Neuronal stem cell (in vitro differentiated cells): ENCODE measurements at regions not wholly inside any gene's neighbourhood (a gene's known extent, or its start where the extent isn't known, plus 50 kb on each side); places are given as distances from the start of the nearest gene placed in this dataset.

Experiments used
- DNase-seq: peaks from one replicate; pipeline ENCODE4 v3.0.0-alpha.2; 2013; ENCODE audit warnings: low spot score
- H2AFZ ChIP-seq: one replicate; pipeline ENCODE4 v1.6.1; 2013; ENCODE audit warnings: mild to moderate bottlenecking, low read length, inconsistent platforms
- H2AK5ac ChIP-seq: 2 replicates; pipeline ENCODE4 v1.6.1; 2013; ENCODE audit warnings: low read depth, mild to moderate bottlenecking, inconsistent platforms, low read length, moderate library complexity, mixed read lengths
- H2BK120ac ChIP-seq: 2 replicates; pipeline ENCODE4 v1.6.1; 2013; ENCODE audit warnings: low read depth, mild to moderate bottlenecking, inconsistent platforms, low read length, moderate library complexity, mixed read lengths
- H2BK12ac ChIP-seq: one replicate; pipeline ENCODE4 v1.6.1; 2013; ENCODE audit warnings: low read length, inconsistent platforms
- H2BK15ac ChIP-seq: 2 replicates; pipeline ENCODE4 v1.6.1; 2013; ENCODE audit warnings: mild to moderate bottlenecking, low read length, inconsistent platforms, mixed read lengths
- H2BK5ac ChIP-seq: one replicate; pipeline ENCODE4 v1.6.1; 2013; ENCODE audit warnings: inconsistent platforms, mild to moderate bottlenecking, low read length, moderate library complexity
- H3K14ac ChIP-seq: one replicate; pipeline ENCODE4 v1.6.1; 2013; ENCODE audit warnings: low read length, inconsistent platforms
- H3K18ac ChIP-seq: 2 replicates; pipeline ENCODE4 v1.6.1; 2013; ENCODE audit warnings: low read length, inconsistent platforms
- H3K23ac ChIP-seq: 2 replicates; pipeline ENCODE4 v1.6.1; 2013; ENCODE audit warnings: low read depth, mild to moderate bottlenecking, mixed read lengths, low read length, inconsistent platforms; ENCODE audit not compliant: poor library complexity
- H3K27ac ChIP-seq: replicated peaks from 3 replicates; pipeline ENCODE4 v1.5.1; 2013; ENCODE audit warnings: low read length, inconsistent platforms
- H3K27me3 ChIP-seq, 3 experiments: 2 replicates each; pipeline ENCODE4 v1.6.1; 2013; ENCODE audit warnings: low read length in 3 of 3, mild to moderate bottlenecking in 2 of 3, inconsistent platforms in 1 of 3, low read depth in 1 of 3, mixed read lengths in 1 of 3, moderate library complexity in 1 of 3; ENCODE audit not compliant: control insufficient read depth in 3 of 3, insufficient read depth in 3 of 3
- H3K36me3 ChIP-seq, 2 donors: replicated peaks in 1 of 2; 2 replicates each; pipeline ENCODE4 v1.6.1; 2013; ENCODE audit warnings: low read length in 2 of 2; ENCODE audit not compliant: control insufficient read depth in 2 of 2, insufficient read depth in 2 of 2
- H3K4ac ChIP-seq: 2 replicates; pipeline ENCODE4 v1.6.1; 2013; ENCODE audit warnings: inconsistent platforms, mild to moderate bottlenecking, low read length, moderate library complexity
- H3K4me1 ChIP-seq, 2 donors: 1 replicate in 1 of 2; 2 replicates in 1 of 2; pipeline ENCODE4 v1.6.1; 2013; ENCODE audit warnings: low read length in 2 of 2, low read depth in 1 of 2; ENCODE audit not compliant: control insufficient read depth in 2 of 2, insufficient read depth in 1 of 2
- H3K4me2 ChIP-seq: one replicate; pipeline ENCODE4 v1.6.1; 2013; ENCODE audit warnings: mild to moderate bottlenecking, low read length, inconsistent platforms; ENCODE audit not compliant: insufficient read depth, poor library complexity, severe bottlenecking
- H3K4me3 ChIP-seq, 2 donors: 2 replicates each; pipeline ENCODE4 v1.5.1; 2013; ENCODE audit warnings: low read length in 2 of 2, mild to moderate bottlenecking in 2 of 2, inconsistent platforms in 1 of 2, moderate library complexity in 1 of 2
- H3K79me1 ChIP-seq: one replicate; pipeline ENCODE4 v1.6.1; 2013; ENCODE audit warnings: low read depth, mild to moderate bottlenecking, inconsistent platforms, low read length, moderate library complexity
- H3K9ac ChIP-seq: one replicate; pipeline ENCODE4 v1.6.1; 2013; ENCODE audit warnings: mild to moderate bottlenecking, low read depth, low read length, inconsistent platforms; ENCODE audit not compliant: poor library complexity
- H3K9me3 ChIP-seq, 2 donors: replicated peaks in 1 of 2; 2 replicates each; pipeline versions ENCODE3 to v1.6.1; 2013; ENCODE audit warnings: low read length in 2 of 2, mild to moderate bottlenecking in 2 of 2, inconsistent platforms in 1 of 2, low read depth in 1 of 2, mixed read lengths in 1 of 2, moderate library complexity in 1 of 2; ENCODE audit not compliant: control insufficient read depth in 2 of 2, insufficient read depth in 1 of 2
- H4K8ac ChIP-seq: one replicate; pipeline ENCODE4 v1.6.1; 2013; ENCODE audit warnings: low read depth, mild to moderate bottlenecking, inconsistent platforms, low read length, moderate library complexity
- H4K91ac ChIP-seq: one replicate; pipeline ENCODE4 v1.6.1; 2013; ENCODE audit warnings: low read length, low read depth, mild to moderate bottlenecking, inconsistent platforms; ENCODE audit not compliant: poor library complexity
- WGBS, 2 donors: extraction: QIAGEN DNeasy Blood & Tissue Kit; methylation state at CpG; one replicate each; pipeline ENCODE4 v1.1.7; 2013; ENCODE audit warnings: missing lambda C conversion rate in 2 of 2, mixed read lengths in 1 of 2; ENCODE audit not compliant: insufficient read length in 2 of 2, insufficient replicate concordance in 1 of 2; ENCODE audit errors: extremely low coverage in 2 of 2; 5-methylcytosine and 5-hydroxymethylcytosine counted together

- no peak overlapping the region for H3K9ac ChIP-seq
- no peak overlapping the region for H3K27ac ChIP-seq
- no peak overlapping the region for H2BK5ac ChIP-seq
- no peaks in the 10 kb centered on the region for H3K4me1 ChIP-seq
- no peak overlapping the region for H2BK120ac ChIP-seq
- WGBS, 2 donors, result no CpG with 5 or more reads among the region's 2 CpGs
- no peak overlapping the region for H3K14ac ChIP-seq
- H3K36me3 ChIP-seq, result no peaks in the 10 kb centered on the region
- no peak overlapping the region for H3K18ac ChIP-seq
- H2BK12ac ChIP-seq, result no peak overlapping the region
- H4K91ac ChIP-seq, result no peak overlapping the region
- H3K4ac ChIP-seq, result no peak overlapping the region
- no peak overlapping the region for H3K4me2 ChIP-seq
- H2AK5ac ChIP-seq, result no peak overlapping the region
- no peaks in the 10 kb centered on the region for H3K27me3 ChIP-seq
- no peak overlapping the region for H4K8ac ChIP-seq
- no peak for DNase-seq
- no peak overlapping the region for H3K4me3 ChIP-seq
- H2BK15ac ChIP-seq, result no peak overlapping the region
- no peak overlapping the region for H2AFZ ChIP-seq
- no peaks in the 10 kb centered on the region for H3K79me1 ChIP-seq
- H3K23ac ChIP-seq, result no peak overlapping the region
- no peaks in the 10 kb centered on the region for H3K9me3 ChIP-seq
Measured at GRCh38 chr3:20575146-20575545, 389.1 kb upstream of the SGO1 start.

- Histone ChIP-seq H4K8ac (no peak overlapping the region), H3K18ac (no peak overlapping the region), H3K9me3 (no peaks in the 10 kb centered on the region), H3K4me1 (no peaks in the 10 kb centered on the region), H3K27ac (no peak overlapping the region), H3K79me1 (no peaks in the 10 kb centered on the region), H3K23ac (no peak overlapping the region), H3K4ac (no peak overlapping the region), H2BK15ac (no peak overlapping the region), H3K14ac (no peak overlapping the region), H3K4me3 (no peak overlapping the region), H3K27me3 (no peaks in the 10 kb centered on the region), H3K9ac (no peak overlapping the region), H3K4me2 (no peak overlapping the region), H2AFZ (no peak overlapping the region), H3K36me3 (no peaks in the 10 kb centered on the region), H4K91ac (no peak overlapping the region), H2AK5ac (no peak overlapping the region), H2BK5ac (no peak overlapping the region), H2BK120ac (no peak overlapping the region), H2BK12ac (no peak overlapping the region)
- no CpG with 5 or more reads among the region's 4 CpGs for WGBS, 2 donors
- DNase-seq, result no peak
Measured at GRCh38 chr3:20574746-20575145, 388.7 kb upstream of the SGO1 start.

- no peaks in the 10 kb centered on the region for H3K36me3 ChIP-seq
- no CpG with 5 or more reads among the region's 3 CpGs for WGBS, 2 donors
- H3K9me3 ChIP-seq, result no peaks in the 10 kb centered on the region
- no peak overlapping the region for H2BK15ac ChIP-seq
- H3K23ac ChIP-seq, result no peak overlapping the region
- H3K27me3 ChIP-seq, result no peaks in the 10 kb centered on the region
- no peak overlapping the region for H2BK120ac ChIP-seq
- no peak overlapping the region for H3K18ac ChIP-seq
- no peak overlapping the region for H2BK5ac ChIP-seq
- H4K91ac ChIP-seq, result no peak overlapping the region
- H4K8ac ChIP-seq, result no peak overlapping the region
- H3K27ac ChIP-seq, result no peak overlapping the region
- H2AFZ ChIP-seq, result no peak overlapping the region
- no peak overlapping the region for H2AK5ac ChIP-seq
- H3K4me2 ChIP-seq, result no peak overlapping the region
- no peaks in the 10 kb centered on the region for H3K4me1 ChIP-seq
- DNase-seq, result no peak
- H2BK12ac ChIP-seq, result no peak overlapping the region
- no peak overlapping the region for H3K4me3 ChIP-seq
- H3K9ac ChIP-seq, result no peak overlapping the region
- H3K4ac ChIP-seq, result no peak overlapping the region
- H3K79me1 ChIP-seq, result no peaks in the 10 kb centered on the region
- H3K14ac ChIP-seq, result no peak overlapping the region
Measured at GRCh38 chr3:20573175-20573574, 387.2 kb upstream of the SGO1 start.

- no peak overlapping the region for H2BK12ac ChIP-seq
- H4K8ac ChIP-seq, result no peak overlapping the region
- no peak overlapping the region for H2BK120ac ChIP-seq
- no peak overlapping the region for H3K4ac ChIP-seq
- no peaks in the 10 kb centered on the region for H3K79me1 ChIP-seq
- H3K9me3 ChIP-seq, result no peaks in the 10 kb centered on the region
- no peak overlapping the region for H3K14ac ChIP-seq
- DNase-seq, result no peak
- no peaks in the 10 kb centered on the region for H3K36me3 ChIP-seq
- H3K4me2 ChIP-seq, result no peak overlapping the region
- no peak overlapping the region for H2BK5ac ChIP-seq
- H2AK5ac ChIP-seq, result no peak overlapping the region
- no peak overlapping the region for H3K9ac ChIP-seq
- no peak overlapping the region for H3K23ac ChIP-seq
- H3K4me1 ChIP-seq, result no peaks in the 10 kb centered on the region
- H2BK15ac ChIP-seq, result no peak overlapping the region
- H3K4me3 ChIP-seq, result no peak overlapping the region
- no CpG with 5 or more reads among the region's 5 CpGs for WGBS, 2 donors
- H3K18ac ChIP-seq, result no peak overlapping the region
- H3K27me3 ChIP-seq, result no peaks in the 10 kb centered on the region
- no peak overlapping the region for H3K27ac ChIP-seq
- no peak overlapping the region for H4K91ac ChIP-seq
- H2AFZ ChIP-seq, result no peak overlapping the region
Measured at GRCh38 chr3:20572473-20572872, 386.5 kb upstream of the SGO1 start.
